ENCODE measurements at regions not wholly inside any gene's neighbourhood (a gene's known extent, or its start where the extent isn't known, plus 50 kb on each side); places are given as distances from the start of the nearest gene placed in this dataset.
A peak's percentile ranks its signal among the peaks of the same experiment; 100 is the strongest.
"Not testable (repeated sequence)": the region's sequence is repeated elsewhere in the genome, so short reads cannot be mapped to it uniquely, and the experiment has no call there.

GRCh38 chr1:147384804-147385203 is 142.3 kb downstream of the CHD1L start:
- no peaks in the 10 kb centered on the region for H3K4me1 Mint-ChIP-seq (ENCODE audit: low read depth)
- no peak for TF ChIP-seq CTCF (IDR thresholded peaks at IDR 0.05)
- DNase-seq (ENCODE audit: low spot score): no peak
- H3K36me3 Mint-ChIP-seq (ENCODE audit: low read depth): no peaks in the 10 kb centered on the region
- no peaks in the 10 kb centered on the region for H3K9me3 Mint-ChIP-seq (ENCODE audit: low read depth)
- H3K27me3 Mint-ChIP-seq (ENCODE audit: low read depth): peaks cover 19% of the 10 kb centered on the region
- no peak overlapping the region for H3K27ac Mint-ChIP-seq (ENCODE audit: unreplicated experiment)
- H3K4me3 Mint-ChIP-seq (ENCODE audit: unreplicated experiment): no peak overlapping the region

GRCh38 chr1:147388969-147389368 is 146.5 kb downstream of the CHD1L start:
- Mint-ChIP-seq H3K4me3 (ENCODE audit: unreplicated experiment) (no peak overlapping the region), H3K36me3 (ENCODE audit: low read depth) (no peaks in the 10 kb centered on the region), H3K27me3 (ENCODE audit: low read depth) (peaks cover 19% of the 10 kb centered on the region), H3K4me1 (ENCODE audit: low read depth) (no peaks in the 10 kb centered on the region), H3K27ac (ENCODE audit: unreplicated experiment) (no peak overlapping the region), H3K9me3 (ENCODE audit: low read depth) (no peaks in the 10 kb centered on the region)
- no peak for DNase-seq (ENCODE audit: low spot score)
- TF ChIP-seq CTCF (IDR thresholded peaks at IDR 0.05): no peak

- Mint-ChIP-seq H3K9me3 (ENCODE audit: low read depth) (no peaks in the 10 kb centered on the region), H3K27ac (ENCODE audit: unreplicated experiment) (no peak overlapping the region), H3K4me3 (ENCODE audit: unreplicated experiment) (no peak overlapping the region), H3K4me1 (ENCODE audit: low read depth) (no peaks in the 10 kb centered on the region), H3K36me3 (ENCODE audit: low read depth) (no peaks in the 10 kb centered on the region), H3K27me3 (ENCODE audit: low read depth) (peaks cover 14% of the 10 kb centered on the region)
- DNase-seq (ENCODE audit: low spot score): no peak
- TF ChIP-seq CTCF (IDR thresholded peaks at IDR 0.05): peak; percentile 81
Observed at GRCh38 chr1:147389532-147390184, 147.2 kb downstream of the CHD1L start.

GRCh38 chr1:147390185-147390542 is 147.7 kb downstream of the CHD1L start:
- Mint-ChIP-seq H3K27ac (ENCODE audit: unreplicated experiment) (no peak overlapping the region), H3K9me3 (ENCODE audit: low read depth) (no peaks in the 10 kb centered on the region), H3K4me1 (ENCODE audit: low read depth) (no peaks in the 10 kb centered on the region), H3K4me3 (ENCODE audit: unreplicated experiment) (no peak overlapping the region), H3K36me3 (ENCODE audit: low read depth) (no peaks in the 10 kb centered on the region), H3K27me3 (ENCODE audit: low read depth) (peaks cover 10% of the 10 kb centered on the region)
- TF ChIP-seq CTCF (IDR thresholded peaks at IDR 0.05): peak; percentile 55
- DNase-seq (ENCODE audit: low spot score): no peak

GRCh38 chr1:147391114-147391513 is 148.6 kb downstream of the CHD1L start:
- Mint-ChIP-seq H3K36me3 (ENCODE audit: low read depth) (no peaks in the 10 kb centered on the region), H3K4me1 (ENCODE audit: low read depth) (no peaks in the 10 kb centered on the region), H3K27me3 (ENCODE audit: low read depth) (peaks cover 7% of the 10 kb centered on the region), H3K9me3 (ENCODE audit: low read depth) (no peaks in the 10 kb centered on the region), H3K27ac (ENCODE audit: unreplicated experiment) (no peak overlapping the region), H3K4me3 (ENCODE audit: unreplicated experiment) (no peak overlapping the region)
- DNase-seq (ENCODE audit: low spot score): no peak
- TF ChIP-seq CTCF (IDR thresholded peaks at IDR 0.05): no peak

- H3K9me3 Mint-ChIP-seq (ENCODE audit: low read depth): peaks cover 18% of the 10 kb centered on the region
- not testable (repeated sequence) for H3K27ac Mint-ChIP-seq (ENCODE audit: unreplicated experiment); H3K36me3 Mint-ChIP-seq (ENCODE audit: low read depth); H3K4me3 Mint-ChIP-seq (ENCODE audit: unreplicated experiment); H3K4me1 Mint-ChIP-seq (ENCODE audit: low read depth); H3K27me3 Mint-ChIP-seq (ENCODE audit: low read depth); DNase-seq (ENCODE audit: low spot score)
Observed at GRCh38 chr1:147402326-147403045, 138.8 kb upstream of the BCL9 start.

- H3K27me3 Mint-ChIP-seq (ENCODE audit: low read depth); DNase-seq (ENCODE audit: low spot score); H3K4me3 Mint-ChIP-seq (ENCODE audit: unreplicated experiment); H3K4me1 Mint-ChIP-seq (ENCODE audit: low read depth); H3K27ac Mint-ChIP-seq (ENCODE audit: unreplicated experiment); H3K36me3 Mint-ChIP-seq (ENCODE audit: low read depth): not testable (repeated sequence)
- peaks cover 22% of the 10 kb centered on the region for H3K9me3 Mint-ChIP-seq (ENCODE audit: low read depth)
Observed at GRCh38 chr1:147404344-147404743, 137.0 kb upstream of the BCL9 start.
